PC-9 (cell line): ENCODE measurements at regions not wholly inside any gene's neighbourhood (a gene's known extent, or its start where the extent isn't known, plus 50 kb on each side); places are given as distances from the start of the nearest gene placed in this dataset.

Source experiments
- CTCF ChIP-seq: fragments of 200-600 bp; sonication (generic); conservative IDR thresholded peaks from 2 replicates; pipeline ENCODE4 v1.6.1; 2017; ENCODE audit warnings: mixed run types, antibody characterized with exemption, mild to moderate bottlenecking, moderate library complexity
- EZH2 ChIP-seq: fragments of 200-600 bp; sonication (generic); IDR thresholded peaks from 2 replicates; pipeline ENCODE4 v1.8.0; 2017; ENCODE audit warnings: antibody characterized with exemption, low read depth

GRCh38 chr6:149242883-149243282 is 74.6 kb upstream of the TAB2 start:
- TF ChIP-seq CTCF (no peak), EZH2 (no peak)
